T-helper 2 cell treated with Interferon-gamma antibody and Interleukin-4, amounts not matched to agents 5 μg/mL and 100 μg/mL, for 36 hours (primary cell): ENCODE measurements at regions not wholly inside any gene's neighbourhood (a gene's known extent, or its start where the extent isn't known, plus 50 kb on each side); places are given as distances from the start of the nearest gene placed in this dataset.
"Not testable (repeated sequence)": the region's sequence is repeated elsewhere in the genome, so short reads cannot be mapped to it uniquely, and the experiment has no call there.

ENCODE experiments used
- DNase-seq: peaks from one replicate; pipeline ENCODE4 v3.0.0; 2021; ENCODE audit warnings: low spot score
- H3K27ac Mint-ChIP-seq: one replicate; pipeline ENCODE4 v1.8.0; 2021; ENCODE audit warnings: mild to moderate bottlenecking, mixed read lengths
- H3K27me3 Mint-ChIP-seq: one replicate; pipeline ENCODE4 v1.8.0; 2021; ENCODE audit warnings: low read depth, mixed read lengths
- H3K36me3 Mint-ChIP-seq: one replicate; pipeline ENCODE4 v1.8.0; 2021; ENCODE audit warnings: low read depth, mixed read lengths
- H3K4me1 Mint-ChIP-seq: one replicate; pipeline ENCODE4 v1.8.0; 2021; ENCODE audit warnings: low read depth, mixed read lengths
- H3K4me3 Mint-ChIP-seq: one replicate; pipeline ENCODE4 v1.8.0; 2022; ENCODE audit warnings: mild to moderate bottlenecking, moderate library complexity, mixed read lengths
- H3K9me3 Mint-ChIP-seq: one replicate; pipeline ENCODE4 v1.8.0; 2021; ENCODE audit warnings: mixed read lengths

GRCh38 chr4:38386005-38386551 lies 277.9 kb upstream of the KLF3 start:
- no peak for DNase-seq
- Mint-ChIP-seq H3K9me3 (peaks cover 21% of the 10 kb centered on the region), H3K4me1 (peaks cover 3% of the 10 kb centered on the region), H3K36me3 (no peaks in the 10 kb centered on the region), H3K27ac (no peak overlapping the region), H3K27me3 (no peaks in the 10 kb centered on the region), H3K4me3 (no peak overlapping the region)

GRCh38 chr4:38386654-38387188 lies 277.3 kb upstream of the KLF3 start:
- no peak overlapping the region for H3K27ac Mint-ChIP-seq
- H3K9me3 Mint-ChIP-seq, result peaks cover 27% of the 10 kb centered on the region
- no peak for DNase-seq

GRCh38 chr4:38387348-38387747 lies 276.7 kb upstream of the KLF3 start:
- Mint-ChIP-seq H3K27me3 (no peaks in the 10 kb centered on the region), H3K27ac (no peak overlapping the region), H3K4me1 (peaks cover 3% of the 10 kb centered on the region), H3K4me3 (no peak overlapping the region), H3K36me3 (no peaks in the 10 kb centered on the region), H3K9me3 (peaks cover 32% of the 10 kb centered on the region)
- DNase-seq, result no peak

More at GRCh38 chr4:38386654-38387188, 277.3 kb upstream of the KLF3 start:
- H3K4me1 Mint-ChIP-seq, result peaks cover 3% of the 10 kb centered on the region
- no peaks in the 10 kb centered on the region for H3K27me3 Mint-ChIP-seq
- H3K4me3 Mint-ChIP-seq, result no peak overlapping the region
- H3K36me3 Mint-ChIP-seq, result no peaks in the 10 kb centered on the region

GRCh38 chr4:38387819-38388218 lies 276.2 kb upstream of the KLF3 start:
- no peaks in the 10 kb centered on the region for H3K27me3 Mint-ChIP-seq
- H3K4me3 Mint-ChIP-seq, result no peak overlapping the region
- H3K36me3 Mint-ChIP-seq, result no peaks in the 10 kb centered on the region
- peaks cover 32% of the 10 kb centered on the region for H3K9me3 Mint-ChIP-seq
- H3K27ac Mint-ChIP-seq, result no peak overlapping the region
- H3K4me1 Mint-ChIP-seq, result peaks cover 3% of the 10 kb centered on the region
- no peak for DNase-seq

- not testable (repeated sequence) for H3K27me3 Mint-ChIP-seq, H3K4me1 Mint-ChIP-seq, DNase-seq, H3K36me3 Mint-ChIP-seq, H3K27ac Mint-ChIP-seq, H3K4me3 Mint-ChIP-seq
- peaks cover 32% of the 10 kb centered on the region for H3K9me3 Mint-ChIP-seq
Measured at GRCh38 chr4:38388907-38389306, 275.1 kb upstream of the KLF3 start.

GRCh38 chr4:38390969-38391545 lies 272.9 kb upstream of the KLF3 start:
- no peak overlapping the region for H3K27ac Mint-ChIP-seq
- DNase-seq, result no peak
- no peaks in the 10 kb centered on the region for H3K36me3 Mint-ChIP-seq
- peaks cover 32% of the 10 kb centered on the region for H3K9me3 Mint-ChIP-seq
- H3K4me1 Mint-ChIP-seq, result no peaks in the 10 kb centered on the region
- no peaks in the 10 kb centered on the region for H3K27me3 Mint-ChIP-seq
- no peak overlapping the region for H3K4me3 Mint-ChIP-seq

- Mint-ChIP-seq H3K27me3 (no peaks in the 10 kb centered on the region), H3K36me3 (no peaks in the 10 kb centered on the region), H3K4me1 (no peaks in the 10 kb centered on the region), H3K4me3 (no peak overlapping the region), H3K27ac (no peak overlapping the region), H3K9me3 (peaks cover 32% of the 10 kb centered on the region)
- no peak for DNase-seq
Measured at GRCh38 chr4:38392223-38392855, 271.7 kb upstream of the KLF3 start.

- no peak overlapping the region for H3K27ac Mint-ChIP-seq
- H3K27me3 Mint-ChIP-seq, result no peaks in the 10 kb centered on the region
Measured at GRCh38 chr4:38396091-38396490, 267.9 kb upstream of the KLF3 start.

GRCh38 chr4:38396845-38397547 lies 267.0 kb upstream of the KLF3 start:
- no peaks in the 10 kb centered on the region for H3K4me1 Mint-ChIP-seq
- H3K27me3 Mint-ChIP-seq, result no peaks in the 10 kb centered on the region
- no peak overlapping the region for H3K27ac Mint-ChIP-seq
- H3K9me3 Mint-ChIP-seq, result peaks cover 2% of the 10 kb centered on the region
- DNase-seq, result no peak
- no peaks in the 10 kb centered on the region for H3K36me3 Mint-ChIP-seq
- H3K4me3 Mint-ChIP-seq, result no peak overlapping the region

More at GRCh38 chr4:38396091-38396490, 267.9 kb upstream of the KLF3 start:
- Mint-ChIP-seq H3K4me1 (no peaks in the 10 kb centered on the region), H3K36me3 (no peaks in the 10 kb centered on the region), H3K4me3 (no peak overlapping the region), H3K9me3 (peaks cover 11% of the 10 kb centered on the region)
- no peak for DNase-seq

- Mint-ChIP-seq H3K36me3 (no peaks in the 10 kb centered on the region), H3K27ac (no peak overlapping the region), H3K27me3 (no peaks in the 10 kb centered on the region), H3K4me3 (no peak overlapping the region), H3K9me3 (no peaks in the 10 kb centered on the region), H3K4me1 (no peaks in the 10 kb centered on the region)
- DNase-seq, result no peak
Measured at GRCh38 chr4:38400946-38401345, 263.1 kb upstream of the KLF3 start.

GRCh38 chr4:38406243-38406642 lies 257.8 kb upstream of the KLF3 start:
- H3K4me3 Mint-ChIP-seq, result no peak overlapping the region
- H3K27me3 Mint-ChIP-seq, result no peaks in the 10 kb centered on the region
- no peak for DNase-seq
- H3K36me3 Mint-ChIP-seq, result no peaks in the 10 kb centered on the region
- H3K4me1 Mint-ChIP-seq, result no peaks in the 10 kb centered on the region
- H3K9me3 Mint-ChIP-seq, result no peaks in the 10 kb centered on the region
- H3K27ac Mint-ChIP-seq, result no peak overlapping the region

GRCh38 chr4:38409852-38410251 lies 254.1 kb upstream of the KLF3 start:
- no peak overlapping the region for H3K4me3 Mint-ChIP-seq
- peaks cover 3% of the 10 kb centered on the region for H3K27me3 Mint-ChIP-seq
- H3K4me1 Mint-ChIP-seq, result no peaks in the 10 kb centered on the region
- no peak overlapping the region for H3K27ac Mint-ChIP-seq
- DNase-seq, result no peak
- no peaks in the 10 kb centered on the region for H3K9me3 Mint-ChIP-seq
- no peaks in the 10 kb centered on the region for H3K36me3 Mint-ChIP-seq

GRCh38 chr4:38411092-38411491 lies 252.9 kb upstream of the KLF3 start:
- Mint-ChIP-seq H3K27me3 (peaks cover 3% of the 10 kb centered on the region), H3K9me3 (no peaks in the 10 kb centered on the region), H3K4me1 (no peaks in the 10 kb centered on the region), H3K36me3 (no peaks in the 10 kb centered on the region), H3K27ac (no peak overlapping the region), H3K4me3 (no peak overlapping the region)
- DNase-seq, result no peak

- DNase-seq, result no peak
- H3K27ac Mint-ChIP-seq, result no peak overlapping the region
- H3K4me3 Mint-ChIP-seq, result no peak overlapping the region
- no peaks in the 10 kb centered on the region for H3K36me3 Mint-ChIP-seq
- H3K9me3 Mint-ChIP-seq, result no peaks in the 10 kb centered on the region
- peaks cover 3% of the 10 kb centered on the region for H3K27me3 Mint-ChIP-seq
- H3K4me1 Mint-ChIP-seq, result no peaks in the 10 kb centered on the region
Measured at GRCh38 chr4:38411981-38412536, 251.9 kb upstream of the KLF3 start.
